Gastrocnemius medialis (tissue), 4 donors: ENCODE measurements at regions not wholly inside any gene's neighbourhood (a gene's known extent, or its start where the extent isn't known, plus 50 kb on each side); places are given as distances from the start of the nearest gene placed in this dataset.

ENCODE experiments used
- CTCF ChIP-seq, 5 experiments: fragments of 450-650 bp in 3 of 5; fragments of 200-600 bp in 2 of 5; sonication (generic) in 2 of 5; IDR thresholded peaks in 4 of 5; conservative IDR thresholded peaks in 1 of 5; 1 replicate in 4 of 5; 2 replicates in 1 of 5; pipeline ENCODE4 v1.5.1; 2016 to 2019; ENCODE audit warnings: antibody characterized with exemption in 5 of 5, mild to moderate bottlenecking in 3 of 5, moderate library complexity in 3 of 5
- POLR2A ChIP-seq, 2 donors: fragments of 450-650 bp; IDR thresholded peaks; one replicate each; pipeline ENCODE4 v1.6.1; 2017; ENCODE audit warnings: antibody characterized with exemption in 2 of 2, mild to moderate bottlenecking in 2 of 2, moderate library complexity in 2 of 2

- TF ChIP-seq CTCF (IDR thresholded peaks at IDR 0.05 in 4 of 5, conservative IDR thresholded peaks at IDR 0.05 in 1 of 5) (no peak), POLR2A (IDR thresholded peaks at IDR 0.05) (no peak)
These were observed 54.0 kb upstream of the ALDH1B1 start for GRCh38 chr9:38338342-38339018.
